ENCODE measurements at regions not wholly inside any gene's neighbourhood (a gene's known extent, or its start where the extent isn't known, plus 50 kb on each side); places are given as distances from the start of the nearest gene placed in this dataset.
"Not testable (repeated sequence)": the region's sequence is repeated elsewhere in the genome, so short reads cannot be mapped to it uniquely, and the experiment has no call there.

DNA sequence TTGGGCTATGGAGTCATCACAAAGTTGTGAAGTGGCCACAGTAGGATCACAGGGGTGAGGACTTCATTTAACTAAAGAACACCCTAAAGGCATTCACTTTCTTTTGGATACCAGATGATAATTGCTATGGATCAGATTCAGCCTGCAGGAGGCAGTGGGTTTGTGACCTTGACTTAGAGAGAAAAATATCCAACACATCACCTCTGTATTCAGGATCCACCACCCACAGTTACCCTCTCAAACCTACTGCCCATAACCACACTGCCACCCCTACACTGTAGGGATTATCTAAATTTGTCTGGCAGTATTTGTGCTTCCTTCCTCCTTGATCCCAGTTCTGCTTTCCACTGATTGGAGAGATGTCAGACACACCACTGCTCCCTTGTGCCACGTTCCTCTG lies 269.4 kb downstream of the MYCN start:
- no peak for DNase-seq

DNA sequence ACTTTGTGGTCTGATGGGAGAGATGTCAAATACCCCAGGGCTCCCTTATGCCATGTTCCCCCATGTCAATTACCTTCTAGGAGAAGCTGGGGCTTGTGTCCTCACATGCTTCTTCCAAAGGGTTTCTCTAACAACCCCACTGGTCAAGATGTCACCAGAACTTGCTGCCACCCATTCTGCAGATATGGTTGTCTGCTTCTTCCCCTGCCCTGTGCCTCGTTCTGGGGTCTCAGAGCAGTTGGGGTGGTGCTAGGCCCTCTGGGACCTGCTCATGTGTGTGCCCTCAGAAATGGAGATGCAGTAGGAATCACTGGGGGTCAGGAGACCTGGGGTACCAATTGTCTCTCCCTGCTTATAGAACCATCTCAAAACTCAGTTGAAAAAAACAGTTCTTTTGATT lies 268.6 kb downstream of the MYCN start:
- no peak for DNase-seq

DNA sequence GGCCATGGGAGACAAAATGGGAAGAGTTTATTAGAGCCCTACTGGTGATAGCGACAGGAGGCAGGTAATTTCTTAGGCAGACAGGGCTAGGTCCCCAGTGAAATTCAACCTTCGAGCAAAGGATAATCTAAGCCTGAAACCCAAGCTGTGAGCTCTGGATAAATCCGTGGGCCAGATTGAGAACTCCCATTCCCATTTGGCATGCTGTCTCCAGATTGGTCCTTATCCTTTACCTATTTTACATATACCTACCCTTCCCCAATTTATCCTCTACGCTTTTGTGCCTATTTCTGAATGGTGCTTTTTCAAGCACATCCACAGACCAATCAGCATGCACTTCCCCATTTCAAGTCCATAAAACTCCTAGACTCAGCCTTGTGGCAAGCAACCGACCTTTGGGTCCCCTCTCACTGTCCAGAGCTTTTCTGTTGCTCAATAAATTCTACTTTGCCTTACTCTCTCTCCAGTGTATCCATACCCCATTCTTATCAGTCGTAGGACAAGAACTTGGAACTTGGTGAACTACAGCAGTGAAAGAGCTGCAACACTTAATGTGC lies 268.0 kb downstream of the MYCN start:
- DNase-seq, result no peak

DNA sequence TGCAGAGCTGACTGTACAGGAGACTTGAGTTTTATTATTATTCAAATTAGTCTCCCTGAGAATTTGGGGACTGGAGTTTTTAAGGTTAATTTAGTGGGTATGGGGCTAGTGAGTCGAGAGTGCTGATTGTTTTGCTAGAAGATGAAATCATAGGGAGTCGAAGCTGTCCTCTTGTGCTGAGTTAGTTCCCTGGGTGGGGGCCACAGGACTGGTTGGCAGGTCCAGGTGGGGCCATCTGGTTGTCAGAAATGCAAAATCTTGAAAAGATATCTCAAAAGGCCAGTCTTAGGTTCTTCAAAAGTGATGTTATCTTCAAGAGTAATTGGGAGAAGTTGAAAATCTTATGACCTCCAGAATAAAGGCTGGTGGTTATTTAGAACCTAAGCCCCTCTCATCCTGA lies 267.3 kb downstream of the MYCN start:
- no peak for DNase-seq

DNA sequence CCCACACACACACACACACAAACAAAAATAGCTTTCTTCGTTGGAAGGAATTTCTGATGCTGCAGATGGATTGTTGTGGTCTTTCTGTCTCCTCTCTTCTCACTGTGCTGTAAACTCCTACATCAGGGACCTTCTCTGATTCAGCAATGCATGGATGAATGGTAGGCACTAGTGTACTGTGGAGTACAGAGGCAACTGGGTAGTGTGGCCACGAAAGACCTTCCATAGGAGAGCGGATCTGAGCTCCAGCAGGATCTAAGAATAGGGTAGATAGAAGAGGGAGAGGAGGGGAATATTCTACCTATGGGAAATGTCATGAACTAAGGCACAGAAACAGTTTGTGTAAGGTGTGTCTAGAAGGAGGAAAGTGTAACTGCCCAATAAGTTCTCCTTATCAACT lies 266.8 kb downstream of the MYCN start:
- no peak for DNase-seq

DNA sequence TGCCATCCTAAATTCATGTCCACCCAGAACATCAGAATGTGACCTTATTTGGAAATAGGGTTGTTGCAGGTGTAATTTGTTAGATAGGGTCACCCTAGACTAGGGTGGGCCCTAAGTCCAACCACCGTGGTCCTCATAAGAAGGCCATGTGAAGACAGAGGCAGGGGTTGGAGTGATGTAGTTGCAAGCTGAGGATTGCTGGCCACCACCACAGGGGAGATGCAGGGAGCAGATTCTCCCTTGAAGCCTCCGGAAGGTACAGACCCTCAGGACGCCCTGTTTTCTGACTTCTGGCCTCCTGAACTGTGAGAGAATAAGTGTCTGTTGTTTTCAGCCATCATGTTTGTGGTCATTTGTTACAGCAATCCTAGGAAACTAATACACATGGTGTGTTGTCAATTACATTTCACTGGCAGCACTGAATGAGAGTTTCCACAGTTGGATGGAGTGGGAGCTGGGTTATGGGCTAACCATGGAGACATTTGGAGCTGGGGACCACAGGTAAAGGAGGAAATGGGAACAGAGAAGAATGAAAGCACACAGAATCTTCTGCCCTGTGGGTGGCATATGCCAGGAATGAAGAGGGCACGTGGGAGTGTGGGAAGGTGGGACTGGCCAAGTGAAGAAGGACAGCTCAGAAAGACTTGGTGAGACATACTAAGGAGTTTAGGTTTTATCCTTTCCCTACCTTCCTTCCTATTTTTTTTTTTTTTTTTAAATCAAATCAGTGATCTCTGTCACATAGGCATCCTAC lies 266.0 kb downstream of the MYCN start:
- DNase-seq, result no peak

DNA sequence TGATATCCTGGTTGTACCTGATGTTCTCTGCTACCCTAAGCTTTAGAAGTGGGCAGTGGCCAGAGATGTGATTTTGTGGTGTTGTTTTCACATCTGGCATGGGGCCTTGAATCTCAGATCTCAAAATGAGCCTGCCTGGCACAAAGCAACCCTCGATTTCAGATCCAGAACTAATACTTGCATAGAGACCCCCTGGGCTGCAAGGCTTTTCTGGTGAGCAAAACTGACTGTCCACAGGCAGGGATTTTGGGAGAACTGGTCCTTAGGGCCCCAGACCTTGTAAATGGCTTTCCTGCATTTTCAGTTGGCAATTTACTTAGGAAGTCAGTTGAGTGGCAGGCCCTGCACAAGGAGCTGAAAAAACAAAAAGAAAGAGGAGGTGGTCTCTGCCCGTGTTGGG lies 265.3 kb downstream of the MYCN start:
- DNase-seq, result no peak

DNA sequence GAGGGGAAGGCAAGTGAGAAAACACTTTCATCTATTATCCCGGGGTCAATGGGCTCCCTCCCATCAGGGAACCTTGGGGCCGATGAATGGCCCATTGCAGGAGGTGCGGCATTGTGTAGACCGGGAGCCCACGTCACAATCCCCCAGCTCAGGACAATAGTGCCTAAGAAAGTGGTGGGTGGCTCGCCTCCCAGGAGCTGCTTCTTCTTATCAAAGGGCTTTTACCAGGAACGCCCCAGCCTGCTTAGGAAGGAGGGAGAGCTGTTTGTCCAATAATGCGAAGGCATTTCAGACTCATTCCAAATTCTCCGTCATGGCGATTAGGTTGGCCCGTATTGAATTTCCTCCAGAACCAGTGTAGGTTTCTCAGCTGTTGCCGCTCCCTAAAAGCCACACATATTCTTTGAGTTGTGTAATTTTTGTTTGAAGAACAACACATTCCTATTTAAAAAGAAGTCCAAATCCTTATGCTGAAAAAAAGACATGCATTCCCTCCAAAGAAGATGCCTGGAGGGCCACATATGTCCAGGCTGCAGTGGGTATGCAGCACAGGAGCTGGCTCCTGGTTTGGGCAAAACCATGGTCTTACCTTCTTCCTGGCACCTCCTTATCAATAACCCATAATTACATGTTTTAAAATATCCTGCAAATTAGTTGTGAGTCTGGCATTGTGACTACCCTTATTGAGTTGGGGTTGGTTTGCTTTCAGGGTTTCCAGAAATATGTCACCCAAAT lies 264.7 kb downstream of the MYCN start:
- no peak for DNase-seq

DNA sequence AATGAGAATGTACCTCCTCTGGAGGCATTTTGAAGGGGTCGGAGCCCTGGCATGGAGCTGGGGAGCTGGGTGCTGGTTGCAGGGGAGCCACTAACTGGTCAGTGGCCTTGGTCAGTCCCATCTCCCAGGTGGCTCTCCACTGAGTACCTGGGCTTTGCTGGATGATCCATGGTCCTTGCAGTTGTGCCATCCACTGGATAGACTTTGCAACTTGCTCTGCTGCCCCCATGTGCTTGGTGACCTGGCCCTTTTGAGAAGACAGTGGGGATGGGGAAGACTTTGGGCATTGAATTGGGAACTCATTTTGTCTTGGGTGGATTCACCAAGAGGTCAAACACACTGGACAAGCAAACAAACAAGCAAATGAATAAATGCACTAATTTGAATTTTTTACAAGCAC lies 263.9 kb downstream of the MYCN start:
- DNase-seq, result no peak

DNA sequence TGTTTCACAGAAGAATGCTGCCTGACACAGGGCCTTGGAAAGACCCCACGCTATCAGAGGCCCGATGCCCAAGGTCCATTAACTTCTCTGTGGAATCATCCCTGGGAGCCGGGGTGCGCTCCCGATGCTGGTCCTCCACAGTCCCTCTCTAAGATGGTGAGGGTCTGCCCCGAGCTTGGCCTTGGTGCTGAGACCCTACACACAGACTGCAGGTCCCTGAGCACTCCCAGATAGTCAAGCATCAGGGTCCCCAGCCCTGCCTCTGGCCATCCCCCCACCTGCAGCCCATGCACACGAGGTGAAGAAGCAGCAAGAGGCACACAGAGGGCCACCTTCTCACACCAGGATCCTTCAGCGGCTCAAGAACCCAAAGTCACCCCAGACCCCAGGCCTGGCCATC lies 263.3 kb downstream of the MYCN start:
- DNase-seq, result no peak

DNA sequence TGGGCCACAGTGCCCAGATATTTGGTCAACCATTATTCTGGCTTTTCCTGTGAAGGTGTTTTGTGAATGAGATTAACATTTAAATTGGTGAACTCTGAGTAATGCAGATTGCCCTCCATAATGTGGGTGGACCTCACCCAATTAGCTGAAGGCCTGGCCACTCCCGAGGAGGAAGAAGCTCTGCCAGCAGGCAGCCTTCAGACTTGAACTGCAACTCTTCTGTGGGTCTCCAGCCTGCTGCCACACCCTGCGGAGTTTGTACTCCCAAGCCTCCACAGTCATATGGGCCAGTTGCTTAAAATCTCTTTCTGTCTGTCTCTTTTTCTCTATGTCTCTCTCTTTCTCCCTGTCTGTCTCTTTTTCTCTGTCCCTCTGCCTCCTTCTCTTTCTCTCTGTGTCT lies 262.7 kb downstream of the MYCN start:
- DNase-seq, result no peak

DNA sequence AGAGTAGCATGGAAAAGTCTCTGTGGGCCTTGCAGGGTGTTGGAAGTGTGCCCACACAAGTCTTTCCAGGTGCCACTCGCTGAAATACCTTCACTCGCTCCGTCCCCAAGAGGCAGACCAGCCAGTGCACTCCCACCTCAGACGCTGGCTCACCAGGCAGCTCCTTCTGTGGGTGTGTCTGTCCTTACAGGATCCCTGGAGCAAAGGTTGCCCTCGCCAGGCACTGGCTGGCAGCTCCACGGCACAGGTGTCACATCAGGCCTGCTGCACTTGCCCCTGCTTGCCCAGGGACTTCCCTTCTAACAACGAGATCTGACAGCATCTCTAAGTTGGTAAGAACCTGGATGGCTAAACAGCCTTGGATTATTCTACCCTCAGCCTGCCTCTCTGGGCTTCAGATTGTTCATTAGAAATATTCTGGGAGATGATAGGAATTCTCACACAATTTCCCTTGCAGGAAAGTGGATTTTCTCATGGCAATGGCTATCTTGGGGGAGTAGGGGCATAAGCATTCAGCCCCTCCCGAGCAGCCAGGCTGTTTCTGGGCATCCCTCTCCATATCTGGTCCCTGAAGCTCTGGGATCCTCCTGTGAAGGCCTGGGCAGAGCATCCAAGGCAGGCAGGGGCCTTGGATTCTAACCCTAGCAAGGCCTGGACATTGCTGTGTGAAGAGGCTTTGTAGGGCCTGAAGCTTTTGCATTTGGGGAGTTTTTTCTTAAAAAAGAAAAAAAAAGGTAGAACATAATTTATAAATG lies 262.1 kb downstream of the MYCN start:
- DNase-seq, result no peak

DNA sequence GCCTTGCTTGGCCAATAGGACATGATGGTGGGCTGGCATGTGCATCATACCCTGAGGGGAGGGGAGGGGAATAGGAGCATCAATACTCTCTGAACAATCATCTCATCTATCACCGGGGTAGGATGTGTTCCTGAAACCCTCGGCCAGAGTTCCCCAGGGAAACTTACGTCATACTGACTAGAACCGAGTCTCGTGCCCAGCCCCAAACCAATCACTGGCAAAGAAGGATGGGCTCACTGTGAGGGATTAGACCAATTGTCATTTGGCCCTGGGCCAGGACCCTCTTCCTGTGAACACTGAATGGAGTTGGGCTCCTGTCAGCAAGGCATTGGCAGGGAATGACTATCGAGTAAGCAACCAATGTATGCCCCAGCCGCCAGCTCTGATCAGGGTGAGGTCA lies 261.5 kb downstream of the MYCN start:
- DNase-seq, result no peak

DNA sequence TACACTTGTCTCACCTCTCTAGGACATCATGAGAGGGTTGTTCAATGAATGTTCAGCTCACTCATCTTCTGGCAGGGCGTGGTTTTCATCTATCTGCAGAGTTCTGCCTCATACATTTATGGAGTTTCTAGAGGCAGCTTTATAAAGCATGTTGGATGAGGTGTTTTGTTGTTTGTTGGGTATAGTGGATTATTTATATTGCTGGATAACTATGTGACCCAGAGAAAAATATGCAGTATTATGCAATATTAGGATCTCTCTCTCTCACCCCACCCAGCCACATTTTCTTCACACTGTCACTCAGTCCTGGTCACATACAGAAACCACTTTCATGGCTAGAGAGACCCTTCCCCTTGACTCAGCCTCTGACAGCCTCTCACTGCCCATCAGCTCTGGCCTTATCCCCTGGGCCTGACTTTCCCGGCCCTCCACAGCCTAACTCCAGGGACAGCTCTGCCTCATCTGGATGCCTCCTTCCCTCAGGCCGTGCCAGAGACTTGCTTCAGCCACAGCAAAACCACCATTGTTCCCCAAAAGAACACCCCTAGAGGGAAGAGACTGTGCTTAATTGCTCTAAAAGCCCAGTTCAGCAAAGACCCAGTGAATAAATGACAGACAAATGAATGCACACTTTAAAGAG lies 260.3 kb downstream of the MYCN start:
- DNase-seq, result no peak

DNA sequence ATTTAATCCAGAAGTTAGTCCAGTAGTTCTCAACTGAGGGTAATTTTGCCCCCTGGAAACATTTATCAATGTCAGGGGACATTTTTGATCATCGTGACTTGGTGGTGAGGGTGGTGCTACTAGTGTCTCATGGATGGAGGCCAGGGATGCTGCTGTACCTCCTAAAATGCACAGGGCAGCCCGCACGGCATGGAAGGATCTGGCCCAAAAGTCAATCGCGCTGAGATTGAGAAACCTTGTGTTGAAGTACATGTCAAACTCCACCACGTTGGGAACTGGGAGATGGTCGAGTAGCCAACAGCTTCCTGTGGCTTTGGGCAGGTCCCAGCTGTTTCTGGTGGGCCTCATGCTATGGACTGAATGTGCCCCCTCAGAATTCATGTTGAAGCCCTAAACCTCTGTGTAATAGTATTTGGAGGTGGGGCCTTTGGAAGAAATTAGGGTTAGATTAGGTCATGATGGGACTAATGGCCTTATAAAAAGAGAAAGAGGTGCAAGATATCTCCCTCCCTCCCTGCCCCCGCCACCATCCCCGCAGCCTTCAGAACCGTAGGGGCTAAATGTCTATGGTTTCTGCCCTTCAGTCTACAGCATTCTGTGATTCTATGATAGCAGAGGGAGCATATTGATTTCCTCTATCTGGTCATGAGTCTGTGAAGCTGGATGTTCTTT lies 259.7 kb downstream of the MYCN start:
- no peak for DNase-seq

DNA sequence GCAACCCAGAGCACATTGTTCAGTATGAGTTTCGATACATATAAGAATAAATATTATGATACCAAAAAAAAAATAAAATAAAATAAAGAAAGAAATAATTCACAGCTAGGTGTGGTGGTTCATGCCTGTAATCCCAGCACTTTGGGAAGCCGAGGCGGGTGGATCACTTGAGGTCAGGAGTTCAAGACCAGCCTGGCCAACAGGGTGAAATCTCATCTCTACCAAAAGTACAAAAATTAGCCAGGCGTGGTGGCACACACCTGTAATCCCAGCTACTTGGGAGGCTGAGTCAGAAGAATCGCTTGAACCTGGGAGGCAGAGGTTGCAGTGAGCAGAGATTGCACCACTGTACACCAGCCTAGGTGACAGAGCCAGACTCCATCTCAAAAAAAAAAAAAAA lies 258.9 kb downstream of the MYCN start:
- DNase-seq, result not testable (repeated sequence)

DNA sequence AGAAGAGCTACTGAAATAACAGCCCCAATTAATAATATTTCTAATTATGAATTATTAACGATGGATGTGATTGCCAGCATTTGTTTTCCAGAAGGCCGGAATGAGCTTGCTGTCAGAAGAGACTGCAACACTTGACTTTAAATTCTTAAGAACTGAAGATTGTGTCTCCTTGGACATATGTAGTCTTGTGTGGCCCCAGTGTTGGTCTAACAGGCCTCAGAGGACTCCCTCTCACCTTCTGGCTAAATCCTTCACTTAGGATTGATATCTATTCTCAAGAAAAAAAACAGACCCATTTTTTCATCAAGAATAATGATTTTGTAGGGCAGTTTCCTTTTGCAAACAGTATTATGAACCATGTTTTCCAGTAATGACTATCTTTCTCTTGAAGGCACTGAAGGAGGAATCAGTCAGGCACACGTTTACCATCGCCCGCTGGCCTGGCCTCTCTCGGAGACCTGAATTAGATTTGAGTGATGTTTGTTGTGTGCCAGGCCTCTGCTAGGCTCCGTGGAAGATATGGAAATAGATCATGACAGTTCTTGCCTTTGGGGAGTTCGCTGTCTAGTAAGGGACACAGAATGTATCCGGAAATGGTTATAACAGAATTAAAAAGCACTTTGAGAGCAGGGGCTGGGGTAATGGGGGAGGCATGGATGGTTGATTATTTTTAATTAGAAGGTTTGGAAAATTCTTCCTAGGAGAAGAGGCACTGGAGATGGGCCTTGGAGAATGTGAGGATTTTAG lies 258.0 kb downstream of the MYCN start:
- no peak for DNase-seq

DNA sequence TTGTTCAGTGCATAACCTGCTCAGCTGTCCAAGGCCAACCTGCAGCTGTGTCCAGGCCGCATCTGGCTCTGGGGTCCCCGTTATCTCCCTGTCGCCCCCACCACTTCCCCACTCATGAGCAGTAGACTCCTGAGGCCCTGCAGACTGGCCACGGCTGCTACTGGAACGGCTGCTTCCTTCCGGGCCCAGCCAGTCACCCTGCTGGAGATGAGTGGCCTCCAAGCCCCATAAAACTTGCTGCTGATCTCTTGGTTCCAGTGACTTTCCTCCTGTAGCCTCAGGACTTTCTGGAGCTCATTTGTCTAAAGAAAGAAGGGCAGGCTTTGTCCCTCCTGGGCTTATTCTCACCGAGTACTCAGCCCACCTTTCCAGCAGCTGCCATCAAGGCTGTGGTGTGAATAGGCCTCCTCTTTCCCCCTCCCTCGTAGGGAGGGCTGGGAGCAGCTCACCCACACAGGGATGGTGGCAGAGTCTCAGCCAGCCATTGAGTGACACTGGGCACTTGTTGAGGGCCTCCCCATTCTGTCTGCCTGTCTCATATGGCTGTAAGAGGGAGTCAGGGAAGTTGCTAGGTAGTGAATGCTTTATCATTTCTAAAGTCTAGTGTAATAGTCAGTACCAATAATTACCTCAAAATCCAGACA lies 257.3 kb downstream of the MYCN start:
- DNase-seq, result no peak

DNA sequence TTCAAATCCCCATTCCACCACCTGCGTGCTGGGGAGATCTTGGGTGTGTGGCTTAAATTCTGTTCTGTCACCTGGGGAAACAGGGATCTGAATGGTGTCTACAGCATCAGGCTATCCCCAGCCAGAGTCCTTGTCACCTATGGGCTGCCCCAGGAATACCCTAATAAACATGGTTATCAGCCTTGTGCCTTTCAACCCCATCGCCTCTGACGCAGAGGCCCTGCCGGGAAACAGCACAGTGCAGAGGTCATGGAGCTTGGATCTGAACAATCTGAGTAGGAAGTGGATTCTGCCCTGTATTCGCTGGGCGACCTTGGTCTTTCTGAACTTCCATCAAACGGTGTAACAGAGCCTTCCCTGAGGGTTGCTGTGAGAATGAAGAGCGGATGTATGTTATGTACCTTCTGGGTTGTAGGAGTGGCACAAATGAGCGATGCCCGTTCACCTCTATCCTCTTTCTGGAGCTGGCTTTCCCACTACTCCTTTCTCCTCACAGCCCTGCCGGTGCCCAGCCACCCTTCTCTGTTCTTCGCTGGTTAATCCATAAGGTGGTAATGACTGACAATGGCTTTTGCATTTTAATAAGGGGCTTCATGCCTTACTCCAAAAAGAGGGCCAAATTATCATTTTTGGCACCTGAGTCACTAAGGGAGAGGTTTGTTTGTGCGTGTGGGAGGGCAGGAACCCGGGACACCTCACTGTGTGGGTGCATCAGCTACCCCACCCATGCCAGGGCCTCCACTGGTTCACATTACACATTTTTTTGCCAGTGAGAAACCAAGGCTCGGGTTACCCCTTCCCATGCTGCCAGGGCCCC lies 256.5 kb downstream of the MYCN start:
- DNase-seq, result no peak

DNA sequence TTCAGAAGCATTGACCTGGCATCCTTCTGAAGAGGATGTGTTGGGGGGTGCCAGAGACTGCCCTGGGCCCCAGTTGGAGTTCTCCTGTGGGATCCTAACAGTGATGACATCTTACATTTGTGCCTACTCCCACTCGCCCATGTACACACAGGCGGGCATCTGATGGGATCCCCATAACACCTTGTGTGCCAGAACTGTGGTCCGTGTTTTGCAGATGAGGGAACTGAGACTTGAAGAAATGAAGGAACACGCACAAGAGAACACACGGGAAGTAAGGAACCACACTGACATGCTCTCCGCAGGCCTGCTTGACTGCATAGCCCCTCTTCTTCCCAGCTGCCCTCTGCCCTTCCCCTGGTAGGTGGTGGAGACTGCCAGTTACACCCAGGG lies 255.3 kb downstream of the MYCN start:
- no peak for DNase-seq

Data from NCI-H1105 (cell line).